HG02852 (cell line): ENCODE measurements at regions not wholly inside any gene's neighbourhood (a gene's known extent, or its start where the extent isn't known, plus 50 kb on each side); places are given as distances from the start of the nearest gene placed in this dataset.
"Not testable (repeated sequence)": the region's sequence is repeated elsewhere in the genome, so short reads cannot be mapped to it uniquely, and the experiment has no call there.

Source experiments
- ATAC-seq: cut with Tn5 transposase; IDR thresholded peaks from one replicate; pipeline ENCODE4 v1.9.1; 2021; ENCODE audit warnings: mild to moderate bottlenecking, moderate library complexity; ENCODE audit not compliant: unreplicated experiment

GRCh38 chrX:113935518-113935917 is 648.4 kb upstream of the HTR2C start:
- no peak for ATAC-seq

- ATAC-seq: no peak
These were observed 650.0 kb upstream of the HTR2C start for GRCh38 chrX:113933931-113934330.

DNA sequence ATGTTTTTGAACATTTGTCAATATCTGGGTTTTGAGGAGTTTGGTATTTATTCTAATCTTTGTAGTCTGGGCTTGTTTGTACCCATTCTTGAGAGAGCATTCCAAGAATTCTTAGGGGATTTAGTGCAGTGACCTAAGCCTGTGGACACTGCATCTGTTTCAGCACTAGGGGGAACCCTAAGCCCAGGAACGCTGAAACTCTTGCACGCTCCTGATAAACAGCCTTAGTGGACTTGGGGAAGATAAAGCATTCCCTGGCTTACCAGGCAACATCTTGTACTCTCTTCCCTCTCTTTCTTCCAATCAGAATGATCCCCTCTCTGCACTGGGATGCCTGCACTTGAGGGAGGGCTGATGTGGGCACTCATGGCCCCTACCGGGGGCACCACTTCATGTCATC is 654.9 kb upstream of the HTR2C start:
- no peak for ATAC-seq

DNA sequence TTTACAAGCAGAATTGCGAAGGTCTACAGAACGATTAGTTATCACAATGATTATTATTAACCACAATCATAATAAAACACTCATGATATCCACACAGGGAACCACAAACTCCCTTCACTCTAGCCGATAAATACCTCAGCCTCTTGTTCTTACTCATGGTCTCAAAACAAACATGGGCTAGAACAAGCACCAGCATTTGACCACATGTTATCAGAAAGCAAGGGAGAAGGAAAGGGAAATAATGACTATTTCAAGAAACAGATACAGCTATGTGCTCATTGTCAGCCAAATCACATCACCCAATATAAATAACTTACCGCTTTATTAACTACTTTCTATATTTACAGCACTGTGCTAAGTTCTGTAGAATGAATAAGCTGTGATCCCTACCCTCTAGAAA is 663.2 kb upstream of the HTR2C start:
- ATAC-seq: no peak

GRCh38 chrX:113919387-113919786 is 664.5 kb upstream of the HTR2C start:
- no peak for ATAC-seq

GRCh38 chrX:113906168-113906567 is 677.7 kb upstream of the HTR2C start:
- ATAC-seq: no peak

GRCh38 chrX:113892891-113893290 is 691.0 kb upstream of the HTR2C start:
- ATAC-seq: no peak

GRCh38 chrX:113892401-113892800 is 691.5 kb upstream of the HTR2C start:
- no peak for ATAC-seq

DNA sequence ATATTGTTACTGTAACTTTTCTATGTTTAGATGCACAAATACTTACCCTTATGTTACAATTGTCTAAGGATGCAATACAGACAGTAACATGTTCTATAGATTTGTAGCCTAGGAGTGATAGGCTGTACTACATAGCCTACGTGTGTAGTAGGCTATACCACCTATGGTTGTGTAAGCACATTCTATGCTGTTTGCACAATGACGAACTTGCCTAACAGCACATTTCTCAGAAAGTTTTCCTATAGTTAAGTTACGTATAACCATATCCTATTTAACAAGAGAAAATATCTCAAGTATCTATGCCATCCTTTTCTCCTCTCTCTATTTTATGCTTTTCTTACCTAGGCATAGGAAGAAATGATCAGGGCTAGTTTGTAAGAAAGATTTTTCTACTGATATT is 710.8 kb upstream of the HTR2C start:
- no peak for ATAC-seq

DNA sequence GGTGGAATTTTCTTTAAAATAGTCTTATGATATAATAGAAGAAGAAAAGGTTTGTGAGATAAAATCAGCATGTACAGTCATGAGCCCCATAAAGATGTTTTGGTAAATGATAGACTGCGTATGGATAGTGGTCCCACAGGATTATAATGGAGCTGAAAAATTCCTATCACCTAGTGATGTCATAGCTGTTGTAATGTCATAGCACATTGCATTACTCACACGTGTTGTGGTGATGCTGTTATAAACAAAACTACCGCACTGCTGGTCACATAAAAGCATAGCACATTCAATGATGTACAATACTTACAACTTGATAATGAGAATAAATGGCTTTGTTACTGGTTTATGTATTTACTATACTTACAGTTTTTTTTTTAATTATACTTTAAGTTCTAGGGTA is 715.2 kb upstream of the HTR2C start:
- no peak for ATAC-seq

- ATAC-seq: no peak
These were observed 715.7 kb upstream of the HTR2C start for GRCh38 chrX:113868177-113868576.

DNA sequence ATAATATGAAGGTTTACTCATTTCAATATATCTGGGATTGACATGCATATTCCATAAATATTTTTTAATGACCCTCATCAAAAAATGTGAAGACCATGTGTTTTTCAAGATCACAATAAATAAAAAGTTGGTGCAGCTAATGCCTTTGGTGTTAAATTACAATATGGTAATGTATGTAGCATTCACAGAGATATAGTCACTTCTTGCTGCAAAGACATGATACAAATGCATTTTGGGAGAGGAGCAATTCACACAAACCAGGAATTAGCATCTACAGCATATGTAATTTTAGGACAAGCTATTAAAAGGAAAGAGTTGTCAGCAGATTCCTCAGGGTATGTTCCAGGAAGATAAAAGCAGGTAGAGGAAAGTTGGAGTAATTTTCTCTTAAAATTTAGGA is 734.5 kb upstream of the HTR2C start:
- ATAC-seq: no peak

- ATAC-seq: no peak
These were observed 750.5 kb upstream of the HTR2C start for GRCh38 chrX:113833096-113834055.

DNA sequence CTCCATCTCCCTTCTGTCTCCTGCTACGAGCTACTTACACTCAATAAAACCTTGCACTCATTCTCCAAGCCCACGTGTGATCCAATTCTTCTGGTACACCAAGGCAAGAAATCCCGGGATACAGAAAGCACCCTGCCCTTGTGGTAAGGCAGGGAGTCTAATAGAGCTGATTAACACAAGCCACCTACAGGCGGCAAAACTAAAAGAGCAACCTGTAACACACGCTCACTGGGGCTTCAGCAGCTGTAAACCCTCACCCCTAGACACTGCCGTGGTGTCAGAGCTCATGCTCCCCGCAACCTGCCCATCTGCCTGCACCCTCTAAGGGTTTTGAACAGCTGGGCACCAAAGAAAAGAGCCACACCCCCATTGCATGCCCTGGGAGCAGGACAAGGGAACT is 755.4 kb upstream of the HTR2C start:
- no peak for ATAC-seq

DNA sequence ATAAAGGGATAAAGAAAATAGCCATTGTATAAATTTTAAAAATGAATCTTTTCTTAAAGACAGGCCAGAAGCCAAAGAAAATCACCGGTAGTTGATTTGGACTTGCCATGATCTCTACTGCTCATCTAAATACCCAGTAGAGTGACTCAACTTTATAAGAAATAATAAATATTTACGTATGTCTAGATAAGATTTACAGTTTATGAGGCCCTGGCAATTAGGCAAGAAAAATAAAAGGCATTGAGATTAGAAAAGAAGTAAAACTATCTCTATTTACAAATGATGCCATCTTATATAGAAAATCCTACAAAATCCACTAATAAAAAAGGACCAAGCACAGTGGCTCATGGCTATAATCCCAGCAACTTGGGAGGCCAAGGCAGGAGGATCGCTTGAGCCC is 765.5 kb upstream of the HTR2C start:
- no peak for ATAC-seq

- no peak for ATAC-seq
These were observed 779.1 kb upstream of the HTR2C start for GRCh38 chrX:113804819-113805218.

DNA sequence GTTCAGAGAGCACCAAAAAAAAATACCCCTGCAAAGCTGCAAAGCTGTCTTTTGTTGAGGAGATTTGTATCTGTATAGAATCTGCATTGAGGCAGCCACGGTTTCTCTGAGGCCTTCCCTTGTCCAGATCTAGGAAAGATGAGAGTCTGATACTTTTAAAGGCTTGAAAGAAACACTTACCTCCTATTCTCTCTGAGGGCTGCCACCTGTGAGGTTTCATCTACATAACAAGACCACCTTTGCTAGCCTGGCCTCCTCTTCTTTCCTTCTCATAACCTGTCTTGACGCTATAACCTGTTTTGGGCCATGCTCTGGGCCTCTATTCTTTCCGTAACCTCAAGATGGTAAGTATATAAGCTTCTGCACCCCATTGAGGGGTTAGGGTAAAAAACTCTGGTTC is 779.6 kb upstream of the HTR2C start:
- ATAC-seq: no peak

DNA sequence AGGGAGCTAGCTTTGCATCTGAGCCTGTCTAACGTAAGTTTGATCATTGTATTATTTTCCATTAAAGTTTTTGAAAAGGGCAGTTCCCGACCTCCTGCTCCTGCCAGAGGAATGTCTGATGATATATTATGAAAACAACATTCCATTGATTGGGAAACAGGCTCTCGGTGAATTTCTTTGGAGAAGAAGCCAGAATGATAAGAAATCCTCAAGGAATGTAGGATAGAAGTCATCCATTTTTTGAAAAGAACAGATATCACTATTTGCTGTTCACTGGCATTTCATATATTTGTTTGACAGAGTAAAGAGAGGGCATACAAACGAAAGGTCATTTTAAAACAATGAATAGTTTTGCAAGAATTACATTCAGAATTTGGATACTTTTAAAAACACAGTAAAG is 781.0 kb upstream of the HTR2C start:
- no peak for ATAC-seq

DNA sequence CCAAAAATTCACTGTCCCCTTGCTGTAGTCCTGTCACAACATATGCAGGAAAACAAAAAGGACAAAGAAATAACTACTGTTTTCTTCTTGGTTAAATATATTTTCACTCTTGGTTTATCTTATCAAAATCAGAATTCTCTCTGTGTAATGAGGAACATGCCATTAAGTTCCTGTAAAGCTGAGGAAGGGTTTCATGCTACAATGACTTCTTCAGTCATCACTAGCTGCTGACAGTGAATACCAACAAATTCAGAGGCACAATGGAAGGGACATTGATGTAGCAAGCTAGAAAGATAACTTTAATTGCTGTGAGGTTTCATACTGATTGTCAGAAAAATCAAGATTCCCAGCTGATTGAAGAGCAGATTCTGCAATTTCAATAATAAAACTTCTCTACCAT is 782.9 kb upstream of the HTR2C start:
- no peak for ATAC-seq

- ATAC-seq: no peak
These were observed 790.3 kb upstream of the HTR2C start for GRCh38 chrX:113793563-113793962.

DNA sequence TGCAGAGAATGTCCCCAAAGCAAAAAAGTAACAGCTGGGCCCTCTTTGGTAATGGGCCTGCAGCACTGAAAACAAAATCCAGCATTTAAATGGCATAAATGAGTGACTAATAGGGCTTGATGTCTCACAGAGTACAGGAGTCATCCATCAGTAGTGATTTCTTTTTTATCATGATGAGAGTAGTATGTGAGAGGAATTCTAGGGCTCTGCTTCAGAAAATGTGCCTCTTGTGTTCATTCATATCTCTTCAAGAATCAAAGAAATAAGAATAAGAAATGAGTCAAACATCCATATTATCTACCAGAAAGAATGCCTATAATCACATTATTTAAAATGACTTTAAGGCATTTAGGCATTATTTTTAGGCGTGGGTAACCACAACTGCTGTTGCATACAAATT is 792.9 kb upstream of the HTR2C start:
- no peak for ATAC-seq

- not testable (repeated sequence) for ATAC-seq
These were observed 799.1 kb upstream of the HTR2C start for GRCh38 chrX:113784754-113785153.

- ATAC-seq: no peak
These were observed 813.1 kb upstream of the HTR2C start for GRCh38 chrX:113770806-113771205.
